Hepatic stellate cell (primary cell): ENCODE measurements at regions not wholly inside any gene's neighbourhood (a gene's known extent, or its start where the extent isn't known, plus 50 kb on each side); places are given as distances from the start of the nearest gene placed in this dataset.
"Not testable (repeated sequence)": the region's sequence is repeated elsewhere in the genome, so short reads cannot be mapped to it uniquely, and the experiment has no call there.

Experiments used
- DNase-seq: peaks from one replicate; pipeline ENCODE4 v3.0.0; 2011; ENCODE audit warnings: low spot score

- DNase-seq = no peak
Measured at GRCh38 chr4:77446601-77447000, 159.0 kb upstream of the CXCL13 start.

DNA sequence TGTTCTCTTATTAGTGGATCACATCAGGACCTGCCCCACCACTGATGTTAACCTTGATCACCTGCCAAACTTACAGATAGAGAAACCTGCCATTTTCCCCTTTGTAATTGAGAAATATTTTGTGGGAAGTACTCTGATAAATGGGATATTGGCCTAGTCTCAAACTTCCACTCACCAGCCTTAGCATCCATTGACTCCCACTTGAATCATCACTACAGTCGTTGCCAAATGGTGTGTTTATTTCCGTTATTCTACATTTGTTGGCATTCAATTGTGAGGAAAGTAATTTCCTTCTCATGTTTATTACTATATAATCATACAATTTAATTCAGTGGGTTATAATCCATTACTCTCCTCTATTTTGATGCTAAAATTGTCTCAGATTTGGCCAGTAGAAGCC lies 156.4 kb upstream of the CXCL13 start:
- DNase-seq = no peak

GRCh38 chr4:77450006-77450405 lies 155.6 kb upstream of the CXCL13 start:
- DNase-seq = no peak

DNA sequence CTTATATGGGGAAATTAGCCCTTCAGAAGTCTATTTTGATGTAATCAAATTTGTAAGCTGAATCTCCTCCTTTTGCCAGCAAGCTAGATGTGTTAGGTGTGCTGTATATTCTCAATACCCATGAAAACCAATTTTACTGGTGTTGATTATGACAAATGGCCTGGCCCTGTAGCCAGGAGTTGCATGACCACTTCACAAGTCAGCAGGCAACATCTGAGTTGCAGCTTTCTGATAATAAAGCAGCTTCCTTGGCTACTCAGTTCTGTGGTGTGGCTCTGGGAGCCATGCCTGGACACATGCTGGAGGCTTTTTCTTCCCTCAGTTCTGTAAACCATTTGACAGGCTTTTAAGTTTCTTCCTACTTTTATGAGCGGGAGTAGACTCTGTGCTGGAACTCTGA lies 154.1 kb upstream of the CXCL13 start:
- no peak for DNase-seq

- DNase-seq = not testable (repeated sequence)
Measured at GRCh38 chr4:77452117-77452516, 153.5 kb upstream of the CXCL13 start.

- DNase-seq = no peak
Measured at GRCh38 chr4:77453911-77454310, 151.7 kb upstream of the CXCL13 start.

GRCh38 chr4:77454858-77455257 lies 150.8 kb upstream of the CXCL13 start:
- DNase-seq = no peak

DNA sequence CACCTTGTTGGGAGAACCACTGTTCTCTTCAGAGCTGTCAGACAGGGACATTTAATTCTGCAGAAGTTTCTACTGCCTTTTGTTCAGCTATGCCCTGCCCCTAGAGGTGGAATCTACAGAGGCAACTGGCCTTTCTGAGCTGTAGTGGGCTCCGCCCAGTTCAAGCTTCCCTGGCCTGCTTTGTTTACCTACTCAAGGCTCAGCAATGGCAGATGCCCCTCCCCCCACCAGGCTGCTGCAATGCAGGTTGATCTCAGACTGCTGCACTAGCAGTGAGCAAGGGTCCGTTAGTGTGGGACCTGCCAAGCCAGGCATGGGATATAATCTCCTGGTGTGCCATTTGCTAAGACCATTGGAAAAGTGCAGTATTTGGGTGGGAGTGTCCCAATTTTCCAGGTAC lies 141.5 kb upstream of the CXCL13 start:
- not testable (repeated sequence) for DNase-seq

GRCh38 chr4:77465271-77465670 lies 140.3 kb upstream of the CXCL13 start:
- DNase-seq = no peak

GRCh38 chr4:77466430-77466829 lies 139.2 kb upstream of the CXCL13 start:
- no peak for DNase-seq

DNA sequence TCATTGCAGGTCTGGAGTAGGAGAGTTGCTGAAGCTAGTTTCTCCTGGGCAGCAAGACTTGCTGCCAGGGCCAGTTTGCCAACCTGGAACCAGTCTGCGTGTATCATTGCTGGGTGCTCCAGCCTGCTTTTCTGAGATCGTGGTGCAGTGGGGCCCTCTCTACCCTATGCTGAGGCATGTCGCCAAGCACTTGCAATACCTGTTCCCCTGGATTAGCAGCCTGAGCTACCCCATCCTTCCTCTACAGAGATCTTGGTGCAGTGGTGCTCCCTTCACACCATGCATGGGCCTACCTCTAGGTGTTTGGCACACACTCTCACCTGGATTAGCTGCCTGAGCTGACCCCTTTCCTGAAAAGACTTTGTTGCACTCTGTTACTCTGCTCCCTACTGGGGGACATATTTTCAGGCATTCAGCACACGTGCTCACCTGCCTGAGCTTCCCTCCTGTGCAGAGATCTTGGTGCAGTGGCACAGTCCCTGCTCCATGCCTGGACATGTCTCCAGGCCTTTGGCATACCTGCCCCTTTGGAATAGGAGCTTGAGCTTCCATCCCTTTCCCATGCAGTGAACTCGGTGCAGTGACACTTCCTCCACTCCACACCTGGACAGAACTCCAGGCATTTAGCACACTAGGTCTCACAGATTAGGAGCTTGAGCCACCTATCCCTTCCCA lies 133.7 kb upstream of the CXCL13 start:
- DNase-seq = no peak

GRCh38 chr4:77473509-77473908 lies 132.1 kb upstream of the CXCL13 start:
- no peak for DNase-seq

- no peak for DNase-seq
Measured at GRCh38 chr4:77481856-77482255, 123.8 kb upstream of the CXCL13 start.

- no peak for DNase-seq
Measured at GRCh38 chr4:77488882-77489281, 116.7 kb upstream of the CXCL13 start.

DNA sequence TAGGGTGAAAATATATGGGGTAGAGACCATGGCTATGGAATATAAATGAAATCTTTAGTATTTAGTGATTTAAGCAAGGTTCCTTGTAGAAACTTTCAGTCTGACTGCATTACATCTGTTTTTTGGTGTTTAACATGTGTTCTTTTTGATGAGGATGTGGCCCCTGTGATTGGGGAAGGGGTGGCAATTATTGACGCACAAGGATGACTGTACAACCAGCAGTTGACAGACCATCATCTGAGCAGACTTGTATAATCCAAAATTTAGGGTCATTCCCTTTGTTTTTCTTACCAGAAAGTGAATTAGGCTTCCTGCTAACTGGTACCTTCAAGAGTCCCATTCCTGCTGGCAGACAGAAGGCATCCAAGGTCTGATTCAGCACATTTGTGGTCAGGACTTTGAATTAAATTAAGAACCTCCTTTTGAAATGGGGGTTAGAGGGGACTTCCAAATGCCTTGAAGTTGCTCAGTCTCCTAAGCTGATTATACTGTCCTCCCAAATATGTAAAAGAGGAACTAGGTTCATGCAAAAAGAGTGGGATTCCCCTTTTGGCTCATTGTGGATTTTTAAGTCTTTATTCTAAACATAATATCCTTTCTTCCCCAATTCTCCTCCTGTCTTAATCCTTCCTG lies 112.4 kb upstream of the CXCL13 start:
- no peak for DNase-seq

DNA sequence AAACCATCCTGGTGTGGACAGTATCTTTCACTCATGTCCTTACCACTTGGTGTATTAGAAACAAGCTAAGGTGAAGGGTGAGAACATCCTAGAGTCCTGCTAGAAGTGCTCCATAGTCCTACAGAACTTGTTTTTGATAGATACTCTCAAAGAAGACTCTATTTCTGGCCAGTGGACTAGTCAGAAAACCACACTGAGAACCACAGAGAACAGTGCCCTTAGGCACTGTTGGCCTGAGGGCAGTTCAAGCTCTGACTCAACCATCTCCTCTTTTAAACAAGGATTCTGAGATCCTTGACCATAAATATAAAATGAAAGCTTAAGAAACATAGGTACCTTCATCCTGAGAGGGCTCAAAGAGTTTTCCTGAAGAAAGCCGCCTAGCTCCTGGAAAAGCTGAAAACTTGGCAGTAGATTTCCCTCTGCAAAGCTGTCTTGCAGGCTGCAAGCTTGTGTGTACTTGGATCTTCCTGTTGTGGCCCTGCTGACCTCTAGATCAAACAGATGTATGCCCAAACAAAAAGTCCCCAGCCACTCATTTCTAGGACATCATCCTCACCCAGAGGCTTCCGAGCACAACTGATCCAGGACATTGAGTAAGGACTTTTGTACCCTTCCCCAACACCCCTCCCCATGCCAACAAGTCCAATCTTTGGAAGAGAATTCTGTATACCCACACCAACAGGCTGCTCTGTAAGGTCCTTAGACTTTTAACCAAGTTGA lies 111.6 kb upstream of the CXCL13 start:
- no peak for DNase-seq

- no peak for DNase-seq
Measured at GRCh38 chr4:77496457-77496856, 109.2 kb upstream of the CXCL13 start.

DNA sequence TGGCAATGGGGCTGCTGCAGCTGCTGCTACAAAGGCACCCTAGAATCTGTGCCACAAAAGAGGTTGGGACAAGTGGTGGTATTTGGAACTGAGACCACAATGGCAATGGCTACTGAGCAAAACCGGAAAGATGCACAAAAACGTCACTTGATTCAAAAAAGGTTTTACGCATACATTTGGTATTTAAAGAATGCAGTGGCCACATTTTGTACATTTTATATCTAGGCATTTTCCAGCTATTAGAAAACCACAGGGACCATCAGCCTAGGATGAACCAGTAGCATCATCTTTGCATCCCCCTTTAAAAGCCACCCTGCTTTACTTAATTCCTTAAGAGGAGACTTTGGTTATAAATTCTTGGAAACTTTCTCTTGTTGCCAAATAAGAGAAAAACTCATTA lies 104.8 kb upstream of the CXCL13 start:
- DNase-seq = no peak

GRCh38 chr4:77501240-77501639 lies 104.4 kb upstream of the CXCL13 start:
- DNase-seq = no peak

DNA sequence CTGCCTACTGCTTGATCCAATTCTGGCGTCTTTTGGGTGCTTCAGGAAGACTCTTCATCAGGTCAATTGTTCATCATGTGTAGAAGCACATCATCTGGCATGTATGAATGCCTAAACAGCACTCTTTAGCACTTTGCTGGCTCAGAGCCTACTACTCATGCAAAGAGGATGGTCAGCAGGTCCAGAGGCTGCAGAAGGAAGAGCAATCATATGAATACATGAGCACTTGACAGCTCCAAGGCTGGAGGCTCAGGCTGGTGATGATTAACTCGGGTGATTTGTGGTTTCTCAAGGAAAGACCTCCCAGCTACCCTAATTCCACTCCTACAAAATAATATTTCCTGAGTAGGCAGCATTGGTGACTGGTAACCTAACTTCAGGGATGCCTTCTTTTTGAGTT lies 103.8 kb upstream of the CXCL13 start:
- no peak for DNase-seq

GRCh38 chr4:77504407-77504806 lies 101.2 kb upstream of the CXCL13 start:
- DNase-seq = no peak

DNA sequence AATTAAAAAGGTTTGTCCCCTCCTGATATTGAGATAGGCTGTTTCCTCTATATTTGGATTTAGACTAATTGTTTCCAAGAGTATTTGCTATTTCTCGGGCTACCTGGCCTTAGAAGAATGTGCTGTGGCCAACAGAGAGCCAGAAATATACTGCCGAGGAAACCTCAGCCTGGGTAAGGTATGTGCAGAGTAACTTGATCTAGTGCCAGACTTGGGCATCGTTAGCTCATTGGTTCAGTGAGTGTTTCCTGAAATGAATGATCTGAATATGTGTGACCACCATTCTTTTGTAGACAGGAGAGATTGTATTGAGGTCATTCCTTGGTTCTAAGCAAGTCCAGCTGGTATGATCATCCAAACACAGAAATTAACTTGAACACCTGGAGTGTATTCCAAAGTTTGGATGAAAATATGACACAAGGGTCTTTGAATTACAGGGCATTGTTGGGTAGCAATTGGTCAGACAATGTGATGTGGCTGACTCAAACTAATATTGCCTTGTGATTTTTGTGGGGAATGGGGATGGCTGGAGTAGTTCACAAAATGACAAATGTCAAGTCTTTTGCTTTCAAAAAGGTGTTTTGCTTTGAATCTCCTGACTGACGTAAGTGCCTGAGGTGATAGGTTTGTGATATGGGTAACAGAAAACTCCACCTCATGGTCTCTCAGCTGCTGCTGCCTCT lies 100.2 kb upstream of the CXCL13 start:
- no peak for DNase-seq

DNA sequence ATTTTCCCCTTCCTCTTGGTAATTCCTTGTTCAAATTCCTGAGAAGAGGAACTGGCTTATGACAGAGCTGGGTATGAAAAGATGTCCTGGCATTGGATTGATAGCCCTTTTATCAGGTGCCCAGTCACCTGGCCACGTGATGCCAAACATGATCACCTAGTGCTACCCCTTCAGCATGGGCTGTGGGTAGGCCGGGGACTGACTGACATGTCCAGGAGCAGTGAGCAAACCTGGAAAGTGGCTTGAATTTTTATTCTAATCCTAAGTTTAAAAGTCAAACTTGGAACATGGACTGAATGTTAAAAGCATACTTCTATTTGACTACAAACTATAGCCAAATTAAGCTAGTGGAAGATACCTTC lies 99.7 kb upstream of the CXCL13 start:
- no peak for DNase-seq
